ENCODE measurements at regions not wholly inside any gene's neighbourhood (a gene's known extent, or its start where the extent isn't known, plus 50 kb on each side); places are given as distances from the start of the nearest gene placed in this dataset.

DNA sequence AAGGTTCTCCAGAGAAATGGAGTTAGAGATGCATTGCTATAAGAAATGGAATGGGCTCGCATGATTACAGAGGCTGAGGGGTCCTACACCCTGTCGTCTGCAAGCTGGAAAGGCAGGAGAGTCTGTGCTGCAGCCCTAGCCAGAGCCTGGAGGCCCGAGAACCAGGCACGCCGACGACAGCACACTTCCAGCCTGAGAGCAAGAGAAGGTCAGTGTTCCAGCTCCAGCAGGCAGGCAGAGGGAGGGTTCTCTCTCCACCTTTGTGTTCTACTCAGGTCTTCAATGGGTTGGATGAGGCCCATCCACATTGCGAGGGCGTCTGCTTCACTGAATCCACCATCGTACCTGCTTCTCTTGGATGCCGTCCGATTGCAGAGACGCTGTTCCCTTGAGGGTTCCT lies 177.6 kb upstream of the HDAC4 start:
- intact Hi-C loops (cut with micrococcal nuclease; ENCODE audit: unreplicated experiment): no loop called here
- no peaks in the 10 kb centered on the region for H3K9me3 Mint-ChIP-seq (ENCODE audit: low read depth, unreplicated experiment)
- H3K27ac Mint-ChIP-seq (ENCODE audit: unreplicated experiment): no peak overlapping the region
- no peak overlapping the region for H3K4me3 Mint-ChIP-seq (ENCODE audit: low read depth, unreplicated experiment)
- no TSS peak for BruUV-seq (replicated peaks)
- no peaks in the 10 kb centered on the region for H3K4me1 Mint-ChIP-seq (ENCODE audit: low read depth, unreplicated experiment)
- DNase-seq: no peak
- peaks cover 63% of the 10 kb centered on the region for H3K27me3 Mint-ChIP-seq (ENCODE audit: unreplicated experiment)
- H3K36me3 Mint-ChIP-seq (ENCODE audit: insufficient read depth, unreplicated experiment): no peaks in the 10 kb centered on the region
- CTCF ChIA-PET: no interaction called here
- TF ChIP-seq, protein P1, sequence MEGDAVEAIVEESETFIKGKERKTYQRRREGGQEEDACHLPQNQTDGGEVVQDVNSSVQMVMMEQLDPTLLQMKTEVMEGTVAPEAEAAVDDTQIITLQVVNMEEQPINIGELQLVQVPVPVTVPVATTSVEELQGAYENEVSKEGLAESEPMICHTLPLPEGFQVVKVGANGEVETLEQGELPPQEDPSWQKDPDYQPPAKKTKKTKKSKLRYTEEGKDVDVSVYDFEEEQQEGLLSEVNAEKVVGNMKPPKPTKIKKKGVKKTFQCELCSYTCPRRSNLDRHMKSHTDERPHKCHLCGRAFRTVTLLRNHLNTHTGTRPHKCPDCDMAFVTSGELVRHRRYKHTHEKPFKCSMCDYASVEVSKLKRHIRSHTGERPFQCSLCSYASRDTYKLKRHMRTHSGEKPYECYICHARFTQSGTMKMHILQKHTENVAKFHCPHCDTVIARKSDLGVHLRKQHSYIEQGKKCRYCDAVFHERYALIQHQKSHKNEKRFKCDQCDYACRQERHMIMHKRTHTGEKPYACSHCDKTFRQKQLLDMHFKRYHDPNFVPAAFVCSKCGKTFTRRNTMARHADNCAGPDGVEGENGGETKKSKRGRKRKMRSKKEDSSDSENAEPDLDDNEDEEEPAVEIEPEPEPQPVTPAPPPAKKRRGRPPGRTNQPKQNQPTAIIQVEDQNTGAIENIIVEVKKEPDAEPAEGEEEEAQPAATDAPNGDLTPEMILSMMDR (IDR thresholded peaks at IDR 0.05; ENCODE audit: unreplicated experiment): no peak

DNA sequence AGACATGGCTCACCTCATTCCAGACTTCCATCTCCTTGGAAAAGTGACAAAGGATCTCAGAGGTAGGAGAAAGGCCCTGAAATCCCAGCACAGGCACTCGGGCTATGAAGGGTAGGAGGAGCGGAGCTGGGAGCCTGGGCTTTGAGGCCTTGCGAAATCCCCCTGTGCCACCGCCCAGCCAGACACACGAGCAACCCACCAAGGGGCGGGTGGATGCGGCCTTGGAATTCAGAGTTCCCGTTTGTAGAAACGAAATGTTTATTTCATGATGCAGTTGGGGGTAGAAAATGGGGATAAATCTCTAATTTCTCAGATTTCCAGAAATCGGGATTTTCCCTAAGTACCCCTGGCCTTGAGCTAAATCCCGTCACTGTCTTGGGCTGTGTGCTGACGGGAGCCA lies 177.1 kb upstream of the HDAC4 start:
- TF ChIP-seq, protein P1 (IDR thresholded peaks at IDR 0.05; ENCODE audit: unreplicated experiment): no peak
- intact Hi-C loops (cut with micrococcal nuclease; ENCODE audit: unreplicated experiment): no loop called here
- Mint-ChIP-seq H3K36me3 (ENCODE audit: insufficient read depth, unreplicated experiment) (no peaks in the 10 kb centered on the region), H3K4me1 (ENCODE audit: low read depth, unreplicated experiment) (no peaks in the 10 kb centered on the region), H3K4me3 (ENCODE audit: low read depth, unreplicated experiment) (no peak overlapping the region), H3K27ac (ENCODE audit: unreplicated experiment) (no peak overlapping the region), H3K27me3 (ENCODE audit: unreplicated experiment) (peaks cover 63% of the 10 kb centered on the region), H3K9me3 (ENCODE audit: low read depth, unreplicated experiment) (no peaks in the 10 kb centered on the region)
- BruUV-seq (replicated peaks): no TSS peak
- no peak for DNase-seq
- CTCF ChIA-PET: no interaction called here

DNA sequence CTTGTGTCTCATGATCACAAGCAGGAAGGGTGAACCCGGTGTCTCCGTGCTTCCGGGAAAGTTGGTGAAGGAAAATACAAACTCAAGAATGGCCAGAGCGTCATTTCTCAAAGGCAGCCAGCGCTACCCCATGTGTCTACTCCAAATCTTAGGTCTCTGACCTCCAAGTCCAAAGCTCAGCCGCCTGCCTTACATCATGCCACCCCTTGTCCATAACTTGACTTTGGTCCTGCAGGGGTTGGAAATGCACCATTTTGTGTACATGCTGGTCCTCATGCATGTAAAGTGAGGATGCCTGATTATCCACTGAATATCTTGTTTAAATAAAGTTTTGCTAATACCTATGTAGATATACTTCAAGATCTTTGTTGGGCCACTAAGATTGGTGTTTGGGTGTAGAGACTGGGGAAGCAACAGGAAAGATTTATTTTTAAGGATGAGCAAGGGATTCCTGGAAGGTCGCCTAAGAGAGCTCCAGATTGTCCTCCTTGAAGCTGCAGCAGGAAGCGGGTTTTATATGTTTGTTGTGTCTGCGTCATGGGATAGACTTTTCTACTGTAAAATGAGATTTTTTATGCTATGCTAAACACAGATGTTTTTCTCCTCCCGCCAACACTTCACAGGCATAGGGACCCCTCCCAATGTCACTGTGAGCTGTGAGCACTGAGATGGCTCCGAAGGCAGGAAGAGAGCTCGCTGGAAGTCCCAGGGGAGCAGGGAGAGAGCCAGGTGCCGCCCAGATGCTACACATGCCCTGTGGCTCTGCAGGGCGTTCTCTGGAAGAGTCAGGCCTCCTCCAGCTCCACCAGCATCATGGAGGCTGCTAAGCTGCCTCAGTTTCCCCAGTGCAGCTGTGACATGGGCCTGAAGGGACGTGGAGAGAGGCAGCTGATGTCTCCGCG lies 176.2 kb upstream of the HDAC4 start:
- peaks cover 67% of the 10 kb centered on the region for H3K27me3 Mint-ChIP-seq (ENCODE audit: unreplicated experiment)

DNA sequence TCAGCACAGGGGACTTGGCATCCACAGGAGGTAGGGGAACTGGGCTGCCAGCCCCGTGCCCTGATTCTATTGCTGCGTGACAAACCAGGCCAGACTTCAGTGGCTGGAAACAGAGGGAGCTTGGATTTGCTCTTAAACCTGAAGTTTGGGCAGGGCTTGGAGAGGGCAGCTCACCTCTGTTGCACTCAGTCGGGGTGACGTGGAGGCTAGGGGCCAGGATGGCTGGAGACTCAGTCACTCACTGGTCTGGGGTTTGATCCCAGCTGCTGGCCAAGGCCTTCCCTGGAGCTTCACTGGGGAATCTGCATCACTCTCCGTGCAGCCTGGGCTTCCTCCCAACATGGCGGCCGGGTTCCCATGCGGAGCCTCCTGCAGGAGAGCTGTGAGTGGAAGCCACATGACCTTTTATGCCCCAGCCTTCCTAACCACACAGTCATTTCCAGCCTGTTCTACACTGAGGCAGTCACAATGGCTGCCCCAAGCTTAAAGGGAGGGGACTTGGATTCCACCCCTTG lies 175.2 kb upstream of the HDAC4 start:
- no TSS peak for BruUV-seq (replicated peaks)
- TF ChIP-seq, protein P1 (IDR thresholded peaks at IDR 0.05; ENCODE audit: unreplicated experiment): no peak
- Mint-ChIP-seq H3K36me3 (ENCODE audit: insufficient read depth, unreplicated experiment) (no peaks in the 10 kb centered on the region), H3K4me1 (ENCODE audit: low read depth, unreplicated experiment) (no peaks in the 10 kb centered on the region), H3K4me3 (ENCODE audit: low read depth, unreplicated experiment) (no peak overlapping the region), H3K9me3 (ENCODE audit: low read depth, unreplicated experiment) (no peaks in the 10 kb centered on the region), H3K27ac (ENCODE audit: unreplicated experiment) (no peak overlapping the region), H3K27me3 (ENCODE audit: unreplicated experiment) (peaks cover 76% of the 10 kb centered on the region)
- CTCF ChIA-PET: no interaction called here
- intact Hi-C loops (cut with micrococcal nuclease; ENCODE audit: unreplicated experiment): no loop called here
- DNase-seq: no peak

More for the DNA sequence above, 176.2 kb upstream of the HDAC4 start:
- no peak overlapping the region for H3K27ac Mint-ChIP-seq (ENCODE audit: unreplicated experiment)
- no peaks in the 10 kb centered on the region for H3K9me3 Mint-ChIP-seq (ENCODE audit: low read depth, unreplicated experiment)
- no peak for DNase-seq
- intact Hi-C loops (cut with micrococcal nuclease; ENCODE audit: unreplicated experiment): no loop called here
- no peaks in the 10 kb centered on the region for H3K4me1 Mint-ChIP-seq (ENCODE audit: low read depth, unreplicated experiment)
- no peak overlapping the region for H3K4me3 Mint-ChIP-seq (ENCODE audit: low read depth, unreplicated experiment)
- CTCF ChIA-PET: no interaction called here
- BruUV-seq (replicated peaks): no TSS peak
- H3K36me3 Mint-ChIP-seq (ENCODE audit: insufficient read depth, unreplicated experiment): no peaks in the 10 kb centered on the region
- TF ChIP-seq, protein P1 (IDR thresholded peaks at IDR 0.05; ENCODE audit: unreplicated experiment): no peak
